ENCODE measurements at regions not wholly inside any gene's neighbourhood (a gene's known extent, or its start where the extent isn't known, plus 50 kb on each side); places are given as distances from the start of the nearest gene placed in this dataset.

GRCh38 chr3:189117087-189117486, 54.7 kb upstream of the TPRG1 start:
- no peak overlapping the region for H3K18ac ChIP-seq (ENCODE audit: extremely low read depth, low read length)
- DNase-seq (ENCODE audit: low read depth in 1 of 2, low spot score in 2 of 2) (no peak), FAIRE-seq (no peak)
- H3K14ac ChIP-seq (ENCODE audit: insufficient read length), result no peak overlapping the region
- no peak overlapping the region for H3K23ac ChIP-seq (ENCODE audit: insufficient read length)
- H3K27me3 ChIP-seq (replicated peaks in 1 of 4; ENCODE audit: control insufficient read depth in 3 of 4, extremely low read depth in 1 of 4, insufficient read depth in 3 of 4, low read length in 3 of 4), result no peaks in the 10 kb centered on the region
- POLR2A ChIA-PET (ENCODE audit: partially characterized antibody), result no interaction called here
- H3K9me3 ChIP-seq (ENCODE audit: insufficient read depth in 2 of 2, low read depth in 1 of 2, low read length in 1 of 2), result 0 out of 4 replicates have a peak, but pooled peaks cover 0 to 4% of the 10 kb centered on the region in 2 experiments
- TF ChIP-seq EGR1 (IDR thresholded peaks at IDR 0.05; ENCODE audit: borderline replicate concordance, low read depth, low read length), result no peak
- TF ChIP-seq POLR2A (IDR thresholded peaks at IDR 0.05; ENCODE audit: control extremely low read depth in 1 of 2, low read depth in 2 of 2, low read length in 2 of 2), result no peak
- no peak for TF ChIP-seq JUN (IDR thresholded peaks at IDR 0.05; ENCODE audit: low read depth, low read length)
- no peak for TF ChIP-seq RNF2 (IDR thresholded peaks at IDR 0.05; ENCODE audit: borderline replicate concordance, low read depth, low read length, missing control alignments, poor library complexity, severe bottlenecking)
- TF ChIP-seq USF2 (IDR thresholded peaks at IDR 0.05; ENCODE audit: low read length), result no peak
- no peak for TF ChIP-seq PHF8 (conservative IDR thresholded peaks at IDR 0.05; ENCODE audit: low read depth, low read length)
- no peak for TF ChIP-seq YY1 (IDR thresholded peaks at IDR 0.05; ENCODE audit: low read depth, low read length)
- no peak for TF ChIP-seq SP2 (IDR thresholded peaks at IDR 0.05; ENCODE audit: low read length)
- no peak for TF ChIP-seq SRF (IDR thresholded peaks at IDR 0.05; ENCODE audit: low read depth, low read length)
- no peak for TF ChIP-seq BRCA1 (IDR thresholded peaks at IDR 0.05; ENCODE audit: low read depth, low read length)
- H3K27ac ChIP-seq (ENCODE audit: low read depth, low read length), result no peak overlapping the region
- H2AFZ ChIP-seq (ENCODE audit: low read length), result no peak overlapping the region
- no peak overlapping the region for H4K91ac ChIP-seq (replicated peaks; ENCODE audit: insufficient read length, low read length)
- no peak overlapping the region for H2BK15ac ChIP-seq (ENCODE audit: low read length)
- H2BK120ac ChIP-seq (replicated peaks; ENCODE audit: low read depth, low read length), result no peak overlapping the region
- no peak overlapping the region for H3K9ac ChIP-seq (replicated peaks in 1 of 4; ENCODE audit: extremely low read depth in 1 of 4, low read depth in 3 of 4, low read length in 3 of 4)
- H4K20me1 ChIP-seq (replicated peaks in 1 of 2; ENCODE audit: control insufficient read depth in 1 of 2, insufficient read depth in 2 of 2, low read length in 2 of 2), result no peaks in the 10 kb centered on the region
- no peaks in the 10 kb centered on the region for H3K4me1 ChIP-seq (replicated peaks in 1 of 4; ENCODE audit: control insufficient read depth in 3 of 4, insufficient read depth in 4 of 4, low read length in 3 of 4)
- no peak overlapping the region for H4K8ac ChIP-seq (ENCODE audit: extremely low read depth, insufficient read depth, low read length)
- H3K4ac ChIP-seq (replicated peaks; ENCODE audit: insufficient read length, low read depth, low read length), result no peak overlapping the region
- H4K5ac ChIP-seq (ENCODE audit: insufficient read length, low read depth, low read length), result no peak overlapping the region
- CTCF ChIA-PET (ENCODE audit: partially characterized antibody), result no interaction called here
- no peak overlapping the region for H3K56ac ChIP-seq (replicated peaks; ENCODE audit: insufficient read length, low read depth, low read length)
- no peaks in the 10 kb centered on the region for H3K36me3 ChIP-seq (ENCODE audit: control insufficient read depth in 2 of 4, insufficient read depth in 4 of 4, low read length in 3 of 4)
- H3K79me1 ChIP-seq (ENCODE audit: low read depth, low read length), result no peaks in the 10 kb centered on the region
- no peak overlapping the region for H3K4me2 ChIP-seq (ENCODE audit: insufficient read depth in 1 of 2, low read depth in 2 of 2, low read length in 2 of 2)
- no peaks in the 10 kb centered on the region for H3K23me2 ChIP-seq (ENCODE audit: low read depth, low read length)
- H2AK5ac ChIP-seq (ENCODE audit: low read depth, low read length), result no peak overlapping the region
- no peak overlapping the region for H2BK20ac ChIP-seq (ENCODE audit: low read length)
- H2BK12ac ChIP-seq (ENCODE audit: low read depth, low read length), result no peak overlapping the region
- WGBS, 2 experiments (ENCODE audit: extremely low coverage in 1 of 2, insufficient coverage in 1 of 2, insufficient read length in 1 of 2, insufficient replicate concordance in 2 of 2, low coverage in 1 of 2, low lambda C conversion rate in 2 of 2, missing lambda C conversion rate in 1 of 2), result 73% methylated on average over 1 of the region's 1 CpG; no CpG with 5 or more reads in 1 of the 2 experiments
- H3K79me2 ChIP-seq (ENCODE audit: control insufficient read depth in 1 of 2, insufficient read depth in 2 of 2, low read length in 2 of 2), result no peaks in the 10 kb centered on the region
- H2BK5ac ChIP-seq (ENCODE audit: low read depth, low read length), result no peak overlapping the region
- H3K4me3 ChIP-seq (ENCODE audit: extremely low read depth in 1 of 4, insufficient read depth in 2 of 4, low read depth in 3 of 4, low read length in 4 of 4), result no peak overlapping the region
